PC-9 (cell line): ENCODE measurements at regions not wholly inside any gene's neighbourhood (a gene's known extent, or its start where the extent isn't known, plus 50 kb on each side); places are given as distances from the start of the nearest gene placed in this dataset.

ENCODE experiments used
- BruUV-seq: library from RNA; stranded (reverse); fragments of 400-500 nt; replicated peaks from 2 replicates; lab custom pipeline; 2021; lab: Mats Ljungman, UMichigan
- CTCF ChIA-PET: fragments of 300-600 bp; sonication (Branson Sonifier 250); formaldehyde crosslinking; loops from one replicate; lab custom pipeline; 2022; ENCODE audit warnings: antibody characterized with exemption; lab: Charles Lee
- POLR2A ChIA-PET: fragments of 300-600 bp; sonication (Branson Sonifier 250); formaldehyde crosslinking; loops from one replicate; lab custom pipeline; 2022; ENCODE audit warnings: antibody characterized with exemption; ENCODE audit not compliant: unreplicated experiment; lab: Charles Lee
- DNase-seq, 2 experiments: peaks; one replicate each; pipeline versions ENCODE4 v3.0.0 to v3.0.0-alpha.2; 2015 to 2022; ENCODE audit warnings: mixed read lengths in 1 of 2
- H2AFZ ChIP-seq: fragments of 200-600 bp; sonication (generic); 2 replicates; pipeline ENCODE4 v1.8.1; 2017; ENCODE audit warnings: antibody characterized with exemption
- H3F3A ChIP-seq: fragments of 200-600 bp; sonication (generic); 2 replicates; pipeline ENCODE4 v1.8.1; 2017; ENCODE audit warnings: antibody characterized with exemption, mild to moderate bottlenecking, low read depth; ENCODE audit not compliant: insufficient read depth
- H3K27ac ChIP-seq: fragments of 200-600 bp; sonication (generic); 2 replicates; pipeline ENCODE4 v1.6.1; 2016; ENCODE audit warnings: mixed run types
- H3K27me3 ChIP-seq: fragments of 200-600 bp; sonication (generic); 2 replicates; pipeline ENCODE4 v1.6.1; 2016; ENCODE audit warnings: low read depth, mixed run types; ENCODE audit not compliant: insufficient read depth
- H3K36me3 ChIP-seq: fragments of 200-600 bp; sonication (generic); 2 replicates; pipeline ENCODE4 v1.6.1; 2016; ENCODE audit warnings: low read depth, mixed run types
- H3K4me1 ChIP-seq: fragments of 200-600 bp; sonication (generic); replicated peaks from 2 replicates; pipeline ENCODE4 v1.6.1; 2016; ENCODE audit warnings: mixed run types; ENCODE audit not compliant: insufficient read depth
- H3K4me2 ChIP-seq: fragments of 200-600 bp; sonication (generic); 2 replicates; pipeline ENCODE4 v1.6.1; 2017; ENCODE audit warnings: mixed run types
- H3K4me3 ChIP-seq: fragments of 200-600 bp; sonication (generic); 2 replicates; pipeline ENCODE4 v1.6.1; 2016; ENCODE audit warnings: mixed run types
- H3K79me2 ChIP-seq: fragments of 200-600 bp; sonication (generic); 2 replicates; pipeline ENCODE4 v1.6.1; 2017; ENCODE audit warnings: low read depth, mixed run types
- H3K9me2 ChIP-seq: fragments of 200-600 bp; sonication (generic); 2 replicates; pipeline ENCODE4 v1.8.1; 2017; ENCODE audit warnings: mild to moderate bottlenecking; ENCODE audit not compliant: insufficient read depth
- H3K9me3 ChIP-seq: fragments of 200-600 bp; sonication (generic); 2 replicates; pipeline ENCODE4 v1.8.1; 2016; ENCODE audit warnings: low read depth; ENCODE audit not compliant: insufficient read depth
- H4K20me1 ChIP-seq: fragments of 200-600 bp; sonication (generic); 2 replicates; pipeline ENCODE4 v1.8.1; 2017; ENCODE audit not compliant: insufficient read depth
- EZH2 ChIP-seq: fragments of 200-600 bp; sonication (generic); IDR thresholded peaks from 2 replicates; pipeline ENCODE4 v1.8.0; 2017; ENCODE audit warnings: antibody characterized with exemption, low read depth
- intact Hi-C: fragments of 100-400 bp; cut with micrococcal nuclease; formaldehyde crosslinking; loops from one replicate; pipeline ENCODE4 v1.10.0; 2022; ENCODE audit not compliant: unreplicated experiment
- TF ChIP-seq, protein P1 (sequence below): fragments of 200-600 bp; sonication (generic); conservative IDR thresholded peaks from 2 replicates; pipeline ENCODE4 v1.6.1; 2017; ENCODE audit warnings: mixed run types, antibody characterized with exemption, mild to moderate bottlenecking, moderate library complexity

DNA sequence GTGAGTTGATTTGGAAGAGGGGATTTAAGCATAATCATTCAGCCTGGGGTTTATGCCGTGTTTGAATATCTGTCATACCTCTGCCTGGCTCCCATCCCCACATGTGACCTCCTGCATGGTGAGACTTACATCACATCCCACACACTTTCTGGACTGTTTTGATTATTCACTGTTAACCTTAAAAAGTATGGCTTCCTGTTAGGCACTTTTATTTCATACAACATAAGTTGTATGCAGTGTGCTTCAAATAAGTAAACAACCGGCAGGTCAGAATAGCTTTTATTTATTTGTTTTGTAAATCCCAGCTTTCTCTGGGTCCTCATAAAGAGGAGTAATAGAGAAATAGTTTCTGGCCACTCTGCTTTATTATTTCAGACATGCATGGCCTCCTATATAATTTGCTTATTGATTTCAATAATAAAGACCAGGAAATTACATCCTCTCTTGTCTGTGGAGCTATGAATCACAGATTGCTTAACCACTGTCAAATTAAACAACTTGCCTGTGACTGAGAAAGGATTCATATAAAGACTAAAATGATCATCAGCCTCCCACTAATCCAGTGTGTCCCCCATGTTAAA, 376.8 kb upstream of the ZFP42 start:
- Histone ChIP-seq H3K4me2 (no peak overlapping the region), H3K9me3 (no peaks in the 10 kb centered on the region), H2AFZ (no peak overlapping the region), H3K4me1 (no peaks in the 10 kb centered on the region), H3K36me3 (no peaks in the 10 kb centered on the region), H3K79me2 (no peaks in the 10 kb centered on the region), H3F3A (no peaks in the 10 kb centered on the region), H4K20me1 (no peaks in the 10 kb centered on the region), H3K4me3 (no peak overlapping the region), H3K27me3 (no peaks in the 10 kb centered on the region), H3K27ac (no peak overlapping the region), H3K9me2 (no peaks in the 10 kb centered on the region)
- ChIA-PET POLR2A (no interaction called here), CTCF (no interaction called here)
- BruUV-seq = no TSS peak
- DNase-seq = no peak
- no peak for TF ChIP-seq EZH2
- TF ChIP-seq, protein P1, sequence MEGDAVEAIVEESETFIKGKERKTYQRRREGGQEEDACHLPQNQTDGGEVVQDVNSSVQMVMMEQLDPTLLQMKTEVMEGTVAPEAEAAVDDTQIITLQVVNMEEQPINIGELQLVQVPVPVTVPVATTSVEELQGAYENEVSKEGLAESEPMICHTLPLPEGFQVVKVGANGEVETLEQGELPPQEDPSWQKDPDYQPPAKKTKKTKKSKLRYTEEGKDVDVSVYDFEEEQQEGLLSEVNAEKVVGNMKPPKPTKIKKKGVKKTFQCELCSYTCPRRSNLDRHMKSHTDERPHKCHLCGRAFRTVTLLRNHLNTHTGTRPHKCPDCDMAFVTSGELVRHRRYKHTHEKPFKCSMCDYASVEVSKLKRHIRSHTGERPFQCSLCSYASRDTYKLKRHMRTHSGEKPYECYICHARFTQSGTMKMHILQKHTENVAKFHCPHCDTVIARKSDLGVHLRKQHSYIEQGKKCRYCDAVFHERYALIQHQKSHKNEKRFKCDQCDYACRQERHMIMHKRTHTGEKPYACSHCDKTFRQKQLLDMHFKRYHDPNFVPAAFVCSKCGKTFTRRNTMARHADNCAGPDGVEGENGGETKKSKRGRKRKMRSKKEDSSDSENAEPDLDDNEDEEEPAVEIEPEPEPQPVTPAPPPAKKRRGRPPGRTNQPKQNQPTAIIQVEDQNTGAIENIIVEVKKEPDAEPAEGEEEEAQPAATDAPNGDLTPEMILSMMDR = no peak
- intact Hi-C loops = no loop called here

GRCh38 chr4:187619319-187619718, 376.3 kb upstream of the ZFP42 start:
- Histone ChIP-seq H3K27ac (no peak overlapping the region), H3K79me2 (no peaks in the 10 kb centered on the region), H3K27me3 (no peaks in the 10 kb centered on the region), H3K9me3 (no peaks in the 10 kb centered on the region), H2AFZ (no peak overlapping the region), H3K36me3 (no peaks in the 10 kb centered on the region), H4K20me1 (no peaks in the 10 kb centered on the region), H3K9me2 (no peaks in the 10 kb centered on the region), H3K4me3 (no peak overlapping the region), H3F3A (no peaks in the 10 kb centered on the region), H3K4me2 (no peak overlapping the region), H3K4me1 (no peaks in the 10 kb centered on the region)
- TF ChIP-seq, protein P1 = no peak
- TF ChIP-seq EZH2 = no peak
- intact Hi-C loops = no loop called here
- ChIA-PET CTCF (no interaction called here), POLR2A (interaction anchor here (0.6 kb wide), 1 partner anchor 20 kb away, joined by 4 read pairs; no protein-coding TSS in a partner anchor)
- no peak for DNase-seq
- BruUV-seq = no TSS peak

DNA sequence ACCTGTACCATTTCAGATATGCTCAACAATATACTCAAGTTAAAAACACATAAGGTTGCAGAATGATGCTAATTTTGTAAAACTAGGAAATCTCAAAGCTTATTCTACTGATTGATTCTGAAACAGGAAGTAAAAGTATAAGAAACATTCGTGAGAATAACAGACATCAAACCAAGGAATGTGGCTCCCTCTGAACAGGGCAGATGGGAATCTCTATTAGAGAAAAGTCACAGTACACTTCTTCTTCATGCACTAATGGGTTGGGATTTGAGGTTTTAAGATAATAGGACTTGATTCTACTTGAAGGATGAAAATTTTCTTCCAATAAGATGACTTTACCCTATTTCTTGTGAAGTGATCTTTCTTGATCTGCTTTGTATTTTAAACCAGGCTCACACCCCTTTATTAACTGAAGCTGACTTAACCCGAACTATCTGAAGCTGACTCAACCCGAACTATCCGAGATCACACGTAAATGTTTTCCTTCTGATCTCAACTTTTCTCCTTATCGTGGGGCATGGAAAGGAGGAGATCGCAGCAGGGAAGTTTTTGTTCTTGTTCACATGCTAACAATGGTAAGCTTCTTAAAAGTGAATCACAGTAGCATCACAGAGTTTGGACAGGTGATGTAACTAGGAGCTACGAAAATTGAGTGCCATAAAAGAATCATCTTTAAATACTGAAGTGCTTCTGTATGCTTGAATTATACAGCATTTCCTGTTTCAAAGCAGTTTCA, 363.1 kb upstream of the ZFP42 start:
- H3K9me3 ChIP-seq = no peaks in the 10 kb centered on the region
- no peaks in the 10 kb centered on the region for H3K9me2 ChIP-seq
- CTCF ChIA-PET = no interaction called here
- no peaks in the 10 kb centered on the region for H3F3A ChIP-seq
- H3K27me3 ChIP-seq = no peaks in the 10 kb centered on the region
- H2AFZ ChIP-seq = no peak overlapping the region
- DNase-seq = no peak
- H3K4me3 ChIP-seq = no peak overlapping the region
- intact Hi-C loops = no loop called here
- TF ChIP-seq, protein P1 = no peak
- TF ChIP-seq EZH2 = no peak
- BruUV-seq = no TSS peak
- H3K4me2 ChIP-seq = no peak overlapping the region
- H3K79me2 ChIP-seq = no peaks in the 10 kb centered on the region
- no peaks in the 10 kb centered on the region for H3K36me3 ChIP-seq
- H3K4me1 ChIP-seq = no peaks in the 10 kb centered on the region
- no peaks in the 10 kb centered on the region for H4K20me1 ChIP-seq
- POLR2A ChIA-PET = no interaction called here
- H3K27ac ChIP-seq = no peak overlapping the region
